Spleen (tissue), 11 donors: ENCODE measurements at regions not wholly inside any gene's neighbourhood (a gene's known extent, or its start where the extent isn't known, plus 50 kb on each side); places are given as distances from the start of the nearest gene placed in this dataset.

Experiments
- DNase-seq: peaks from one replicate; pipeline ENCODE4 v3.0.0-alpha.2; 2020
- H3K27ac ChIP-seq, 8 donors: fragments of 200-600 bp; sonication (generic) in 7 of 8; 1 replicate in 4 of 8; 2 replicates in 4 of 8; pipeline versions ENCODE4 v1.5.0 to v1.8.0; 2016 to 2021; ENCODE audit warnings: inconsistent platforms in 4 of 8, mild to moderate bottlenecking in 4 of 8, moderate library complexity in 1 of 8
- H3K27me3 ChIP-seq, 7 donors: fragments of 200-600 bp; sonication (generic) in 6 of 7; replicated peaks in 1 of 7; 1 replicate in 4 of 7; 2 replicates in 3 of 7; pipeline versions ENCODE4 v1.5.0 to v1.8.0; 2016 to 2021; ENCODE audit warnings: inconsistent platforms in 3 of 7, mild to moderate bottlenecking in 1 of 7
- H3K36me3 ChIP-seq, 6 donors: fragments of 200-600 bp; sonication (generic) in 5 of 6; 1 replicate in 4 of 6; 2 replicates in 2 of 6; pipeline versions ENCODE4 v1.5.0 to v1.8.0; 2016 to 2021; ENCODE audit warnings: inconsistent platforms in 2 of 6
- H3K4me1 ChIP-seq, 6 donors: fragments of 200-600 bp; sonication (generic) in 5 of 6; 1 replicate in 3 of 6; 2 replicates in 3 of 6; pipeline versions ENCODE4 v1.5.0 to v1.8.0; 2016 to 2021; ENCODE audit warnings: inconsistent platforms in 3 of 6
- H3K4me3 ChIP-seq, 8 donors: fragments of 200-600 bp; sonication (generic) in 7 of 8; 1 replicate in 4 of 8; 2 replicates in 4 of 8; pipeline versions ENCODE4 v1.5.0 to v1.8.0; 2016 to 2021; ENCODE audit warnings: inconsistent platforms in 4 of 8, mild to moderate bottlenecking in 4 of 8, moderate library complexity in 2 of 8
- H3K9me3 ChIP-seq, 8 donors: fragments of 200-600 bp; sonication (generic) in 7 of 8; 1 replicate in 4 of 8; 2 replicates in 4 of 8; pipeline versions ENCODE4 v1.5.0 to v1.8.0; 2016 to 2021; ENCODE audit warnings: inconsistent platforms in 4 of 8
- CTCF ChIP-seq, 11 experiments: fragments of 200-600 bp in 7 of 11; fragments of 450-650 bp in 4 of 11; sonication (generic) in 4 of 11; IDR thresholded peaks in 8 of 11; conservative IDR thresholded peaks in 3 of 11; 1 replicate in 7 of 11; 2 replicates in 4 of 11; pipeline versions ENCODE4 v1.4.0 to v1.8.0; 2016 to 2021; ENCODE audit warnings: antibody characterized with exemption in 11 of 11, inconsistent platforms in 4 of 11, mild to moderate bottlenecking in 1 of 11
- POLR2A ChIP-seq, 3 donors: fragments of 450-650 bp; IDR thresholded peaks; one replicate each; pipeline ENCODE4 v1.5.1; 2017; ENCODE audit warnings: antibody characterized with exemption in 3 of 3, mild to moderate bottlenecking in 1 of 3
- POLR2AphosphoS5 ChIP-seq, 3 donors: sonication (generic); formaldehyde crosslinking; IDR thresholded peaks; one replicate each; pipeline ENCODE4 v1.5.1; 2017; ENCODE audit warnings: antibody characterized with exemption in 3 of 3
- WGBS, 5 donors: extraction: QIAGEN DNeasy Blood & Tissue Kit in 3 of 5; methylation state at CpG; one replicate each; pipeline versions ENCODE4 v1.1.5 to v1.1.7; 2013 to 2018; 5-methylcytosine and 5-hydroxymethylcytosine counted together
- intact Hi-C: fragments of 100-400 bp; cut with DNase I; formaldehyde crosslinking; loops from one replicate; pipeline ENCODE4 v1.15.0; 2023; ENCODE audit warnings: low total_unique reads
- donor health status: healthy with polysubstance abuse.
- donor health status: DM: no; HTN: no; CAD: no; lungs with moderate emphysema.
- donor health status: DM: no; HTN: no; CAD: no.
- donor health status: Bipolar disorder and iron deficiency.
- donor health status: healthy.
- donor health status: DM: no; HTN: no; CAD: no.
- donor health status: DM: yes; HTN: yes; CAD: no.

- 92 to 98% (median 96%) methylated on average over 2 of the region's 2 CpGs for WGBS, 5 donors
- no peak for DNase-seq
- intact Hi-C loops: no loop called here
- H3K9me3 ChIP-seq: peaks cover 0 to 21% (median 10%) of the 10 kb centered on the region in 8 donors
- H3K27me3 ChIP-seq: no peaks in the 10 kb centered on the region
- TF ChIP-seq CTCF (IDR thresholded peaks at IDR 0.05 in 8 of 11, conservative IDR thresholded peaks at IDR 0.05 in 3 of 11): no peak
- no peak for TF ChIP-seq POLR2A (IDR thresholded peaks at IDR 0.05)
- H3K36me3 ChIP-seq: no peaks in the 10 kb centered on the region
- H3K27ac ChIP-seq: no peak overlapping the region
- no peak overlapping the region for H3K4me3 ChIP-seq
- H3K4me1 ChIP-seq: peaks cover 0 to 19% (median 3%) of the 10 kb centered on the region in 6 donors
Observed at GRCh38 chr1:235035928-235036327, 92.7 kb downstream of the TOMM20 start.

GRCh38 chr1:235030919-235031596 is 97.6 kb downstream of the TOMM20 start:
- no peaks in the 10 kb centered on the region for H3K36me3 ChIP-seq
- no peak overlapping the region for H3K27ac ChIP-seq
- peak; percentile 13 for DNase-seq
- H3K4me3 ChIP-seq: no peak overlapping the region
- TF ChIP-seq CTCF (IDR thresholded peaks at IDR 0.05 in 8 of 11, conservative IDR thresholded peaks at IDR 0.05 in 3 of 11): no peak
- TF ChIP-seq POLR2A (IDR thresholded peaks at IDR 0.05): no peak
- TF ChIP-seq POLR2AphosphoS5 (IDR thresholded peaks at IDR 0.05): no peak
- intact Hi-C loops: no loop called here
- H3K9me3 ChIP-seq: peaks cover 0 to 6% (median 1%) of the 10 kb centered on the region in 8 donors
- H3K4me1 ChIP-seq: peaks cover 0 to 17% (median 2%) of the 10 kb centered on the region in 6 donors
- H3K27me3 ChIP-seq: no peaks in the 10 kb centered on the region
- 82 to 97% (median 91%) methylated on average over 7 of the region's 7 CpGs for WGBS, 5 donors

DNA sequence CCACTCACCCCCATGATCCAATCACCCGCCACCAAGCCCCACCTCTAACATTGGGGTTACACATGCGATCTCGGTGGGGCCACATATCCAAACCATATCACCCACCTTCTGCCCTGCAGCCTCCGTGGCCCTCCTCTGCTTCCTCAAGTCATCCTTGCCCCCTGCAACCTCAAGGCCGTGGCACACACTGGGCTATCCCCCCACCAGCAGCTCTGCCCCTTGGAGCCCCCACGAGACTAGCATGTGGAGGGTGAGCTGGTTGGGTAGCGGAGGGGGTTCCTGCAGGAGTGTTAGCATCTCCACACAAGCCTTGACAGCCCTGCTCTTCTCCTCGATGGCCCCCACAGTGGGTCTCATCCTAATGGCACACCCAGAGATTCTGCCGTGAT is 100.8 kb downstream of the TOMM20 start:
- Histone ChIP-seq H3K36me3 (no peaks in the 10 kb centered on the region), H3K27ac (no peak overlapping the region), H3K9me3 (peaks cover 0 to 6% (median 1%) of the 10 kb centered on the region in 8 donors), H3K4me1 (peaks cover 0 to 15% (median 0%) of the 10 kb centered on the region in 6 donors), H3K4me3 (no peak overlapping the region), H3K27me3 (no peaks in the 10 kb centered on the region)
- WGBS, 5 donors: 95 to 98% (median 98%) methylated on average over 7 to 9 of the region's 9 CpGs
- DNase-seq: peak; percentile 20
- TF ChIP-seq POLR2AphosphoS5 (IDR thresholded peaks at IDR 0.05) (no peak), CTCF (IDR thresholded peaks at IDR 0.05 in 8 of 11, conservative IDR thresholded peaks at IDR 0.05 in 3 of 11) (no peak), POLR2A (IDR thresholded peaks at IDR 0.05) (no peak)
- intact Hi-C loops: no loop called here

GRCh38 chr1:235027076-235027861 is 101.4 kb downstream of the TOMM20 start:
- 90 to 99% (median 95%) methylated on average over 13 of the region's 13 CpGs for WGBS, 5 donors
- Histone ChIP-seq H3K27ac (no peak overlapping the region), H3K4me3 (no peak overlapping the region), H3K27me3 (no peaks in the 10 kb centered on the region), H3K36me3 (no peaks in the 10 kb centered on the region), H3K4me1 (peaks cover 0 to 18% (median 0%) of the 10 kb centered on the region in 6 donors), H3K9me3 (peaks cover 0 to 6% (median 1%) of the 10 kb centered on the region in 8 donors)
- DNase-seq: peak; percentile 23
- intact Hi-C loops: no loop called here
- no peak for TF ChIP-seq POLR2AphosphoS5 (IDR thresholded peaks at IDR 0.05)
- no peak for TF ChIP-seq POLR2A (IDR thresholded peaks at IDR 0.05)
- no peak for TF ChIP-seq CTCF (IDR thresholded peaks at IDR 0.05 in 8 of 11, conservative IDR thresholded peaks at IDR 0.05 in 3 of 11)
